HCT116 (cell line): ENCODE measurements at regions not wholly inside any gene's neighbourhood (a gene's known extent, or its start where the extent isn't known, plus 50 kb on each side); places are given as distances from the start of the nearest gene placed in this dataset.

Experiments
- ATAC-seq: fragments of 200-7000 bp; cut with Tn5 transposase; 2 replicates; pipeline ENCODE4 v1.9.1; 2020; ENCODE audit warnings: mild to moderate bottlenecking, moderate library complexity
- BruUV-seq: library from RNA; stranded (reverse); fragments of 400-500 nt; replicated peaks from 2 replicates; lab custom pipeline; 2021; lab: Mats Ljungman, UMichigan
- CTCF ChIA-PET: fragments of 300-600 bp; sonication (Branson Sonifier 250); formaldehyde crosslinking; loops from one replicate; lab custom pipeline; 2021; ENCODE audit warnings: antibody characterized with exemption; lab: Charles Lee
- POLR2A ChIA-PET: fragments of 300-600, 350-600 bp; sonication (Branson Sonifier 250); formaldehyde crosslinking; loops from one replicate; lab custom pipeline; 2021; ENCODE audit warnings: antibody characterized with exemption; lab: Charles Lee
- RAD21 ChIA-PET, 2 experiments: fragments of 300-600 bp; sonication (Branson Sonifier 250); formaldehyde crosslinking; loops; one replicate each; lab custom pipeline; 2023; ENCODE audit warnings: low total read pairs in 2 of 2; ENCODE audit not compliant: uncharacterized antibody in 2 of 2, unreplicated experiment in 2 of 2, low non-redundant PET in 1 of 2; lab: Charles Lee
- DNase-seq: peaks from one replicate; pipeline ENCODE4 v3.0.0-alpha.2; 2010; ENCODE audit warnings: low read depth, low spot score
- H2AFZ ChIP-seq: fragments of 200-600 bp; shearing (Covaris generic), sonication (generic); 2 replicates; pipeline ENCODE4 v1.6.1; 2017; ENCODE audit warnings: low read depth, mixed run types, mixed read lengths, antibody characterized with exemption, low read length; ENCODE audit not compliant: poor library complexity, severe bottlenecking
- H3K27ac ChIP-seq: 2 replicates; pipeline ENCODE4 v1.5.1; 2012; ENCODE audit warnings: low read depth, low read length
- H3K27me3 ChIP-seq: fragments of 200-600 bp; sonication (generic); 2 replicates; pipeline ENCODE4 v1.6.1; 2016; ENCODE audit warnings: mixed run types, low read length, mixed read lengths; ENCODE audit not compliant: insufficient read depth
- H3K36me3 ChIP-seq, 2 experiments: fragments of 200-500 bp in 1 of 2; fragments of 200-600 bp in 1 of 2; sonication (Bioruptor generic) in 1 of 2; sonication (generic) in 1 of 2; 2 replicates each; pipeline versions ENCODE4 v1.5.1 to v1.6.1; 2014 to 2016; ENCODE audit warnings: low read length in 2 of 2, inconsistent platforms in 1 of 2, mixed read lengths in 1 of 2, mixed run types in 1 of 2; ENCODE audit not compliant: insufficient read depth in 2 of 2, control insufficient read depth in 1 of 2
- H3K4me1 ChIP-seq, 2 experiments: fragments of 200-600 bp in 1 of 2; sonication (generic) in 1 of 2; 2 replicates each; pipeline versions ENCODE4 v1.5.1 to v1.6.1; 2012 to 2017; ENCODE audit warnings: low read length in 2 of 2, inconsistent platforms in 1 of 2, mild to moderate bottlenecking in 1 of 2, mixed read lengths in 1 of 2, mixed run types in 1 of 2, moderate library complexity in 1 of 2; ENCODE audit not compliant: insufficient read depth in 2 of 2, control insufficient read depth in 1 of 2
- H3K4me2 ChIP-seq: fragments of 200-600 bp; sonication (generic); 2 replicates; pipeline ENCODE4 v1.6.1; 2017; ENCODE audit warnings: mixed run types, low read length, mixed read lengths
- H3K4me3 ChIP-seq, 2 experiments: fragments of 200-600 bp in 1 of 2; sonication (generic) in 1 of 2; replicated peaks in 1 of 2; 2 replicates each; pipeline ENCODE4 v1.5.1; 2011 to 2016; ENCODE audit warnings: low read length in 2 of 2, control low read depth in 1 of 2, low read depth in 1 of 2, mild to moderate bottlenecking in 1 of 2, mixed read lengths in 1 of 2, mixed run types in 1 of 2
- H3K79me2 ChIP-seq: fragments of 200-600 bp; sonication (generic); 2 replicates; pipeline ENCODE4 v1.6.1; 2017; ENCODE audit warnings: mild to moderate bottlenecking, mixed run types, low read length, moderate library complexity, mixed read lengths; ENCODE audit not compliant: insufficient read depth
- H3K9ac ChIP-seq: fragments of 200-600 bp; sonication (generic); 2 replicates; pipeline ENCODE4 v1.6.1; 2016; ENCODE audit warnings: low read length, mixed read lengths
- H3K9me2 ChIP-seq: fragments of 200-600 bp; sonication (generic), shearing (Covaris generic); 2 replicates; pipeline ENCODE4 v1.6.1; 2017; ENCODE audit warnings: mixed run types, mild to moderate bottlenecking, moderate library complexity; ENCODE audit not compliant: insufficient read depth
- H3K9me3 ChIP-seq, 2 experiments: fragments of 200-500 bp in 1 of 2; fragments of 200-600 bp in 1 of 2; sonication (Bioruptor generic) in 1 of 2; sonication (generic) in 1 of 2; 2 replicates each; pipeline ENCODE4 v1.6.1; 2014 to 2017; ENCODE audit warnings: low read length in 2 of 2, mixed read lengths in 2 of 2, inconsistent platforms in 1 of 2, low read depth in 1 of 2, mild to moderate bottlenecking in 1 of 2, mixed run types in 1 of 2, moderate library complexity in 1 of 2; ENCODE audit not compliant: control insufficient read depth in 1 of 2, insufficient read depth in 1 of 2
- H4K20me1 ChIP-seq: fragments of 200-600 bp; sonication (generic), shearing (Covaris generic); 2 replicates; pipeline ENCODE4 v1.6.1; 2017; ENCODE audit warnings: mixed run types, mild to moderate bottlenecking, moderate library complexity; ENCODE audit not compliant: insufficient read depth
- CBX3 ChIP-seq: IDR thresholded peaks from 2 replicates; pipeline ENCODE4 v1.6.1; 2012; ENCODE audit warnings: low read depth
- EGR1 ChIP-seq: IDR thresholded peaks from 2 replicates; pipeline ENCODE4 v1.6.1; 2012; ENCODE audit warnings: low read depth
- EZH2 ChIP-seq: fragments of 200-600 bp; sonication (generic); IDR thresholded peaks from 2 replicates; pipeline ENCODE4 v1.6.1; 2017; ENCODE audit warnings: antibody characterized with exemption, mixed run types
- EZH2phosphoT487 ChIP-seq: fragments of 200-600 bp; IDR thresholded peaks from 2 replicates; pipeline ENCODE4 v1.6.1; 2018; ENCODE audit warnings: antibody characterized with exemption, borderline replicate concordance
- FOSL1 ChIP-seq: IDR thresholded peaks from 2 replicates; pipeline ENCODE4 v1.6.1; 2012; ENCODE audit warnings: low read depth
- JUND ChIP-seq: IDR thresholded peaks from 2 replicates; pipeline ENCODE4 v1.6.1; 2012
- POLR2A ChIP-seq: IDR thresholded peaks from 2 replicates; pipeline ENCODE4 v1.7.0; 2011; ENCODE audit warnings: borderline replicate concordance; ENCODE audit not compliant: insufficient read depth, insufficient read length; ENCODE audit errors: extremely low read depth
- POLR2AphosphoS5 ChIP-seq: IDR thresholded peaks from 2 replicates; pipeline ENCODE4 v1.6.1; 2011; ENCODE audit warnings: mild to moderate bottlenecking, low read depth, low read length, moderate library complexity
- RAD21 ChIP-seq: IDR thresholded peaks from 2 replicates; pipeline ENCODE4 v1.6.1; 2012; ENCODE audit warnings: low read depth, mild to moderate bottlenecking
- SIN3A ChIP-seq: IDR thresholded peaks from 2 replicates; pipeline ENCODE4 v1.6.1; 2012; ENCODE audit warnings: low read depth
- SP1 ChIP-seq: IDR thresholded peaks from 2 replicates; pipeline ENCODE4 v1.6.1; 2012; ENCODE audit warnings: low read depth
- SRF ChIP-seq: IDR thresholded peaks from 2 replicates; pipeline ENCODE4 v1.6.1; 2012; ENCODE audit warnings: low read depth
- TCF7L2 ChIP-seq: IDR thresholded peaks from 2 replicates; pipeline ENCODE4 v1.7.0; 2011; ENCODE audit warnings: borderline replicate concordance, inconsistent platforms; ENCODE audit not compliant: insufficient read depth, insufficient read length; ENCODE audit errors: extremely low read depth
- YY1 ChIP-seq: IDR thresholded peaks from 2 replicates; pipeline ENCODE4 v1.6.1; 2011; ENCODE audit warnings: low read length, low read depth, moderate library complexity, mild to moderate bottlenecking; ENCODE audit not compliant: insufficient replicate concordance; ENCODE audit errors: extremely low read depth
- ZFX ChIP-seq: fragments of 450-650 bp; IDR thresholded peaks from 2 replicates; pipeline ENCODE4 v1.6.1; 2017
- ZNF274 ChIP-seq: fragments of 200-500 bp; sonication (Bioruptor generic); IDR thresholded peaks from 2 replicates; pipeline ENCODE4 v1.6.1; 2014; ENCODE audit warnings: mild to moderate bottlenecking, low read depth, low read length, inconsistent platforms
- intact Hi-C: fragments of 100-400 bp; cut with micrococcal nuclease; formaldehyde crosslinking; loops from 2 replicates; pipeline ENCODE4 v1.10.0; 2022
- TF ChIP-seq, protein P1 (sequence below): IDR thresholded peaks from 2 replicates; pipeline ENCODE4 v1.6.1; 2012; ENCODE audit warnings: low read depth
- TF ChIP-seq, protein P2 (sequence below): IDR thresholded peaks from 2 replicates; pipeline ENCODE4 v1.6.1; 2012
- TF ChIP-seq, protein P3 (sequence below), 3 experiments: fragments of 200-600 bp in 1 of 3; sonication (generic) in 1 of 3; IDR thresholded peaks in 2 of 3; conservative IDR thresholded peaks in 1 of 3; 2 replicates each; pipeline ENCODE4 v1.5.1; 2012 to 2017; ENCODE audit warnings: low read depth in 2 of 3, low read length in 2 of 3, antibody characterized with exemption in 1 of 3, borderline replicate concordance in 1 of 3, control low read depth in 1 of 3, mild to moderate bottlenecking in 1 of 3, mixed read lengths in 1 of 3, mixed run types in 1 of 3, moderate library complexity in 1 of 3; ENCODE audit not compliant: insufficient read depth in 1 of 3
- TF ChIP-seq, protein P4 (sequence below): IDR thresholded peaks from 2 replicates; pipeline ENCODE4 v1.6.1; 2011; ENCODE audit warnings: mild to moderate bottlenecking, low read length, moderate library complexity; ENCODE audit not compliant: insufficient replicate concordance; ENCODE audit errors: extremely low read depth

DNA sequence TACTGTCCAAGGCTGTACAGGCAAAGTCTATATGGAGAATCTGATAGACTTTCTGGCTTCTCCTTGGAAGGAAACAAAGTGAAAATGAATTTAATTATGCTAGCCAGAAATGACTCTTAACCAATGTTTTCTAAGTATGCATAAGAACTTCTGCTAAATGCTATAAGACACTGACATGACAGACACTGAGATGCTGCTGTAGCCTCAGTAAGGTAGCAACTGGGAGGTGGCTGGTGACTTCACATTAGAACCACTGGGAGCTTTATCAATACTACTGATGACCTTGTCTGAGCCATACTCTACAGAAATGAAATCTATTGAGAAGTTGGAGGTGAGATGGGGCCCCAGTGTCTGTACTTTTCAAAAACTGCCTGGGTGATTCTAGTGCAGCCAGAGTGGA is 188.6 kb downstream of the ZNF365 start (continued):
- TF ChIP-seq YY1: no peak
- TF ChIP-seq SRF: no peak
- no peak for TF ChIP-seq SP1
- TF ChIP-seq EZH2: no peak
- no peak for TF ChIP-seq FOSL1
- no peak for TF ChIP-seq JUND

DNA sequence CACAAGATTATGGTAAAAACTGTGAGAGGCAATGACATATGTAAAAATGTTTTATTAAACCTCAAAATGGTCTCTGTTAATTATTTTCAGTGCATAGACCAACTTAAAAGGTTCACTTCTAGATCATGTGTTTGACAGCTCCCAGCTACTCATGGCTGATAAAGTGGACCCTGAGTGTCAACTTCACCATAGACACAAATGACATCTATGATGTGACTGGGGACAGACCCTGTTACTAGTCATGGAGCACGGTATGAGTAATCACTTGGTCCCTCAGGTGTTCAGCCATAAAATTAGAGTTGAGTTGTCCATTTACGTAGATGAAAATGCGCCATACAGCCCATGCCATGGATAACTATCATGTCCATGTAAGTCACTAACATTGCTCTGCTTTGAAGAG is 199.8 kb downstream of the ZNF365 start:
- RAD21 ChIA-PET: no interaction called here
- ATAC-seq (no peak), DNase-seq (no peak)
- Histone ChIP-seq H3K27ac (no peak overlapping the region), H3K4me1 (no peaks in the 10 kb centered on the region), H3K27me3 (no peaks in the 10 kb centered on the region), H3K79me2 (no peaks in the 10 kb centered on the region), H3K4me2 (no peak overlapping the region), H3K9ac (no peak overlapping the region), H3K36me3 (no peaks in the 10 kb centered on the region), H3K9me3 (no peaks in the 10 kb centered on the region), H2AFZ (no peak overlapping the region), H3K9me2 (no peaks in the 10 kb centered on the region), H3K4me3 (no peak overlapping the region), H4K20me1 (no peaks in the 10 kb centered on the region)
- CTCF ChIA-PET: no interaction called here
- POLR2A ChIA-PET: no interaction called here
- TF ChIP-seq ZFX (no peak), POLR2AphosphoS5 (no peak), JUND (no peak), CBX3 (no peak), SP1 (no peak), EGR1 (no peak), ZNF274 (no peak), EZH2phosphoT487 (no peak), RAD21 (no peak), SIN3A (no peak), TCF7L2 (no peak), YY1 (no peak), EZH2 (no peak), POLR2A (no peak)
- TF ChIP-seq, protein P1, sequence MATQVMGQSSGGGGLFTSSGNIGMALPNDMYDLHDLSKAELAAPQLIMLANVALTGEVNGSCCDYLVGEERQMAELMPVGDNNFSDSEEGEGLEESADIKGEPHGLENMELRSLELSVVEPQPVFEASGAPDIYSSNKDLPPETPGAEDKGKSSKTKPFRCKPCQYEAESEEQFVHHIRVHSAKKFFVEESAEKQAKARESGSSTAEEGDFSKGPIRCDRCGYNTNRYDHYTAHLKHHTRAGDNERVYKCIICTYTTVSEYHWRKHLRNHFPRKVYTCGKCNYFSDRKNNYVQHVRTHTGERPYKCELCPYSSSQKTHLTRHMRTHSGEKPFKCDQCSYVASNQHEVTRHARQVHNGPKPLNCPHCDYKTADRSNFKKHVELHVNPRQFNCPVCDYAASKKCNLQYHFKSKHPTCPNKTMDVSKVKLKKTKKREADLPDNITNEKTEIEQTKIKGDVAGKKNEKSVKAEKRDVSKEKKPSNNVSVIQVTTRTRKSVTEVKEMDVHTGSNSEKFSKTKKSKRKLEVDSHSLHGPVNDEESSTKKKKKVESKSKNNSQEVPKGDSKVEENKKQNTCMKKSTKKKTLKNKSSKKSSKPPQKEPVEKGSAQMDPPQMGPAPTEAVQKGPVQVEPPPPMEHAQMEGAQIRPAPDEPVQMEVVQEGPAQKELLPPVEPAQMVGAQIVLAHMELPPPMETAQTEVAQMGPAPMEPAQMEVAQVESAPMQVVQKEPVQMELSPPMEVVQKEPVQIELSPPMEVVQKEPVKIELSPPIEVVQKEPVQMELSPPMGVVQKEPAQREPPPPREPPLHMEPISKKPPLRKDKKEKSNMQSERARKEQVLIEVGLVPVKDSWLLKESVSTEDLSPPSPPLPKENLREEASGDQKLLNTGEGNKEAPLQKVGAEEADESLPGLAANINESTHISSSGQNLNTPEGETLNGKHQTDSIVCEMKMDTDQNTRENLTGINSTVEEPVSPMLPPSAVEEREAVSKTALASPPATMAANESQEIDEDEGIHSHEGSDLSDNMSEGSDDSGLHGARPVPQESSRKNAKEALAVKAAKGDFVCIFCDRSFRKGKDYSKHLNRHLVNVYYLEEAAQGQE: no peak
- TF ChIP-seq, protein P2, sequence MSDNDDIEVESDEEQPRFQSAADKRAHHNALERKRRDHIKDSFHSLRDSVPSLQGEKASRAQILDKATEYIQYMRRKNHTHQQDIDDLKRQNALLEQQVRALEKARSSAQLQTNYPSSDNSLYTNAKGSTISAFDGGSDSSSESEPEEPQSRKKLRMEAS: no peak
- TF ChIP-seq, protein P3, sequence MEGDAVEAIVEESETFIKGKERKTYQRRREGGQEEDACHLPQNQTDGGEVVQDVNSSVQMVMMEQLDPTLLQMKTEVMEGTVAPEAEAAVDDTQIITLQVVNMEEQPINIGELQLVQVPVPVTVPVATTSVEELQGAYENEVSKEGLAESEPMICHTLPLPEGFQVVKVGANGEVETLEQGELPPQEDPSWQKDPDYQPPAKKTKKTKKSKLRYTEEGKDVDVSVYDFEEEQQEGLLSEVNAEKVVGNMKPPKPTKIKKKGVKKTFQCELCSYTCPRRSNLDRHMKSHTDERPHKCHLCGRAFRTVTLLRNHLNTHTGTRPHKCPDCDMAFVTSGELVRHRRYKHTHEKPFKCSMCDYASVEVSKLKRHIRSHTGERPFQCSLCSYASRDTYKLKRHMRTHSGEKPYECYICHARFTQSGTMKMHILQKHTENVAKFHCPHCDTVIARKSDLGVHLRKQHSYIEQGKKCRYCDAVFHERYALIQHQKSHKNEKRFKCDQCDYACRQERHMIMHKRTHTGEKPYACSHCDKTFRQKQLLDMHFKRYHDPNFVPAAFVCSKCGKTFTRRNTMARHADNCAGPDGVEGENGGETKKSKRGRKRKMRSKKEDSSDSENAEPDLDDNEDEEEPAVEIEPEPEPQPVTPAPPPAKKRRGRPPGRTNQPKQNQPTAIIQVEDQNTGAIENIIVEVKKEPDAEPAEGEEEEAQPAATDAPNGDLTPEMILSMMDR (IDR thresholded peaks at IDR 0.05 in 2 of 3, conservative IDR thresholded peaks at IDR 0.05 in 1 of 3; ENCODE audit: borderline replicate concordance in 1 of 3, insufficient read depth in 1 of 3, low read depth in 2 of 3, low read length in 2 of 3): no peak
- TF ChIP-seq, protein P4, sequence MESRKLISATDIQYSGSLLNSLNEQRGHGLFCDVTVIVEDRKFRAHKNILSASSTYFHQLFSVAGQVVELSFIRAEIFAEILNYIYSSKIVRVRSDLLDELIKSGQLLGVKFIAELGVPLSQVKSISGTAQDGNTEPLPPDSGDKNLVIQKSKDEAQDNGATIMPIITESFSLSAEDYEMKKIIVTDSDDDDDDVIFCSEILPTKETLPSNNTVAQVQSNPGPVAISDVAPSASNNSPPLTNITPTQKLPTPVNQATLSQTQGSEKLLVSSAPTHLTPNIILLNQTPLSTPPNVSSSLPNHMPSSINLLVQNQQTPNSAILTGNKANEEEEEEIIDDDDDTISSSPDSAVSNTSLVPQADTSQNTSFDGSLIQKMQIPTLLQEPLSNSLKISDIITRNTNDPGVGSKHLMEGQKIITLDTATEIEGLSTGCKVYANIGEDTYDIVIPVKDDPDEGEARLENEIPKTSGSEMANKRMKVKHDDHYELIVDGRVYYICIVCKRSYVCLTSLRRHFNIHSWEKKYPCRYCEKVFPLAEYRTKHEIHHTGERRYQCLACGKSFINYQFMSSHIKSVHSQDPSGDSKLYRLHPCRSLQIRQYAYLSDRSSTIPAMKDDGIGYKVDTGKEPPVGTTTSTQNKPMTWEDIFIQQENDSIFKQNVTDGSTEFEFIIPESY: no peak
- no TSS peak for BruUV-seq
- intact Hi-C loops: no loop called here
